ENCODE measurements at regions not wholly inside any gene's neighbourhood (a gene's known extent, or its start where the extent isn't known, plus 50 kb on each side); places are given as distances from the start of the nearest gene placed in this dataset.

GRCh38 chr6:165082636-165083035 is 226.8 kb downstream of the C6orf118 start:
- no peak for DNase-seq (ENCODE audit: low spot score)

- no peak for DNase-seq (ENCODE audit: low spot score)
Measured at GRCh38 chr6:165081944-165082532, 227.4 kb downstream of the C6orf118 start.

- DNase-seq (ENCODE audit: low spot score), result no peak
Measured at GRCh38 chr6:165077876-165078275, 231.5 kb downstream of the C6orf118 start.

- no peak for DNase-seq (ENCODE audit: low spot score)
Measured at GRCh38 chr6:165071906-165072305, 237.5 kb downstream of the C6orf118 start.

GRCh38 chr6:165060720-165061119 is 248.7 kb downstream of the C6orf118 start:
- DNase-seq (ENCODE audit: low spot score), result no peak

GRCh38 chr6:165059032-165059431 is 250.4 kb downstream of the C6orf118 start:
- DNase-seq (ENCODE audit: low spot score), result no peak

GRCh38 chr6:165056292-165056691 is 253.1 kb downstream of the C6orf118 start:
- no peak for DNase-seq (ENCODE audit: low spot score)

GRCh38 chr6:165055231-165055630 is 254.2 kb downstream of the C6orf118 start:
- DNase-seq (ENCODE audit: low spot score), result no peak

GRCh38 chr6:165052561-165053480 is 256.6 kb downstream of the C6orf118 start:
- DNase-seq (ENCODE audit: low spot score), result no peak

- DNase-seq (ENCODE audit: low spot score), result no peak
Measured at GRCh38 chr6:165049362-165049761, 260.0 kb downstream of the C6orf118 start.

GRCh38 chr6:165047952-165048351 is 261.5 kb downstream of the C6orf118 start:
- no peak for DNase-seq (ENCODE audit: low spot score)

GRCh38 chr6:165045631-165046030 is 263.8 kb downstream of the C6orf118 start:
- DNase-seq (ENCODE audit: low spot score), result no peak

GRCh38 chr6:165042912-165043311 is 266.5 kb downstream of the C6orf118 start:
- DNase-seq (ENCODE audit: low spot score), result no peak

- DNase-seq (ENCODE audit: low spot score), result no peak
Measured at GRCh38 chr6:165040440-165040839, 269.0 kb downstream of the C6orf118 start.

GRCh38 chr6:165034271-165034741 is 275.1 kb downstream of the C6orf118 start:
- no peak for DNase-seq (ENCODE audit: low spot score)

- no peak for DNase-seq (ENCODE audit: low spot score)
Measured at GRCh38 chr6:165031502-165031901, 277.9 kb downstream of the C6orf118 start.

GRCh38 chr6:165025040-165025439 is 284.4 kb downstream of the C6orf118 start:
- no peak for DNase-seq (ENCODE audit: low spot score)

GRCh38 chr6:165019681-165020080 is 289.7 kb downstream of the C6orf118 start:
- DNase-seq (ENCODE audit: low spot score), result no peak

- no peak for DNase-seq (ENCODE audit: low spot score)
Measured at GRCh38 chr6:165015676-165016075, 293.7 kb downstream of the C6orf118 start.

GRCh38 chr6:165013701-165014100 is 295.7 kb downstream of the C6orf118 start:
- DNase-seq (ENCODE audit: low spot score), result no peak

- DNase-seq (ENCODE audit: low spot score), result no peak
Measured at GRCh38 chr6:165012183-165012582, 297.2 kb downstream of the C6orf118 start.

GRCh38 chr6:165010556-165011535 is 298.6 kb downstream of the C6orf118 start:
- no peak for DNase-seq (ENCODE audit: low spot score)

Data from HuH-7.5 (cell line).